Memory B cell (primary cell): ENCODE measurements at regions not wholly inside any gene's neighbourhood (a gene's known extent, or its start where the extent isn't known, plus 50 kb on each side); places are given as distances from the start of the nearest gene placed in this dataset.
"Not testable (repeated sequence)": the region's sequence is repeated elsewhere in the genome, so short reads cannot be mapped to it uniquely, and the experiment has no call there.

Experiments used
- ATAC-seq: fragments of 150-1000 bp; cut with Tn5 transposase; 2 replicates; pipeline ENCODE4 v1.10.0; 2021; ENCODE audit warnings: low read depth, mild to moderate bottlenecking, moderate library complexity
- DNase-seq, 2 donors: peaks; one replicate each; pipeline ENCODE4 v3.0.0; 2022; ENCODE audit warnings: low spot score in 2 of 2
- H3K27ac Mint-ChIP-seq: one replicate; pipeline ENCODE4 v1.8.0; 2022; ENCODE audit warnings: mild to moderate bottlenecking, moderate library complexity, mixed read lengths
- H3K27me3 Mint-ChIP-seq: one replicate; pipeline ENCODE4 v1.8.0; 2022; ENCODE audit warnings: mixed read lengths
- H3K36me3 Mint-ChIP-seq: one replicate; pipeline ENCODE4 v1.8.0; 2022; ENCODE audit warnings: mild to moderate bottlenecking, mixed read lengths
- H3K4me1 Mint-ChIP-seq: one replicate; pipeline ENCODE4 v1.8.0; 2022; ENCODE audit warnings: mixed read lengths
- H3K4me3 Mint-ChIP-seq: one replicate; pipeline ENCODE4 v1.8.0; 2022; ENCODE audit warnings: mild to moderate bottlenecking, moderate library complexity, mixed read lengths
- H3K9me3 Mint-ChIP-seq: one replicate; pipeline ENCODE4 v1.8.0; 2022; ENCODE audit warnings: mixed read lengths

DNA sequence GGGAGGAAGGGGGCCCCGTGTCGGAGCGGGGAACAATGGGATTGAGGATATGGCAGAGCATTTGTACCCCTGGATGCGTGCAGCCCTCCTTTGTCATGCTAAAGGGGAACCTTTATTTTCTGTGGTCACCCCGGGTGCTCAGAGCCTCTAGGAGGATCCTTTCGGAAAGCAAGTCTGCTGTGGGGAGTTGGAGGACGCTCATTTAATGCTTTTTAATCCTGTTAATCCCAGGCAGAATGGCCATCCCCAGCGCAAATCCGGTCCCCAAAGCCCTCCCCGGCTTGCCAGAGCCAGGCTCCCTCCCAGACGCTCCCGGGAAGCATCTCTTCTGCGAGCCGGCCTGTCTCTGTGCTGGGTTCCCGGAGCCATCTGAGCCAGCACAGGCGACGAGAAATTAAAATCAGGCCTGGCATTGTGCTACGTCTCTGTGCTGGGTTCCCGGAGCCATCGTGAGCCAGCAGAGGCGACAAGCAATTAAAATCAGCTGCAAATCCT, 113.2 kb upstream of the PPP2R3B start:
- H3K36me3 Mint-ChIP-seq: no peaks in the 10 kb centered on the region

DNA sequence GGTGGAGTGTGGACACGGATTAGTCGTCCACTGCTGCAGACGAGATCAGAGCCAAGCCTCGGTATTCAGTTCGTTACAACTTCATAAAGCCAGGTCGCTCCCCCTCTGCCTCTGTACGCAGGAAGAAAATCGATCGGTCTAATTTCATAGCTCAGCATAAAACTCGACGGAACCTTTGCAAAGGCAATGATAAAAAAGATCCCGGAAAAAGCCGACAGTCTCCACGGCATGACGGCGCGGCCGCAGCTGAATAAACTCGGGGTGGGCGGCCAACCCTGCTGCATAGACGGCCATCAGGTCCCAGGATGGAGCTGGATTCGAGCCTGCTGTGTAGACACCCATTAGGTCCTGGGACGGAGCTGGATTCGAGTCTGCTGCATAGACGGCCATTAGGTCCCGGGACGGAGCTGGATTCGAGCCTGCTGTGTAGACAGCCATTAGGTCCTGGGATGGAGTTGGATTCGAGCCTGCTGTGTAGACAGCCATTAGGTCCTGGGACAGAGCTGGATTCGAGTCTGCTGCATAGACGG, 113.8 kb upstream of the PPP2R3B start:
- ATAC-seq (no peak), DNase-seq (no peak)
- peaks cover 12% of the 10 kb centered on the region for H3K27me3 Mint-ChIP-seq
- no peak overlapping the region for H3K27ac Mint-ChIP-seq
- H3K9me3 Mint-ChIP-seq: peaks cover 11% of the 10 kb centered on the region
- no peaks in the 10 kb centered on the region for H3K36me3 Mint-ChIP-seq
- no peak overlapping the region for H3K4me3 Mint-ChIP-seq
- H3K4me1 Mint-ChIP-seq: no peaks in the 10 kb centered on the region

More for the DNA sequence above, 113.2 kb upstream of the PPP2R3B start:
- Mint-ChIP-seq H3K27me3 (peaks cover 12% of the 10 kb centered on the region), H3K27ac (no peak overlapping the region), H3K9me3 (peaks cover 11% of the 10 kb centered on the region), H3K4me1 (no peaks in the 10 kb centered on the region), H3K4me3 (no peak overlapping the region)
- DNase-seq: no peak
- no peak for ATAC-seq

DNA sequence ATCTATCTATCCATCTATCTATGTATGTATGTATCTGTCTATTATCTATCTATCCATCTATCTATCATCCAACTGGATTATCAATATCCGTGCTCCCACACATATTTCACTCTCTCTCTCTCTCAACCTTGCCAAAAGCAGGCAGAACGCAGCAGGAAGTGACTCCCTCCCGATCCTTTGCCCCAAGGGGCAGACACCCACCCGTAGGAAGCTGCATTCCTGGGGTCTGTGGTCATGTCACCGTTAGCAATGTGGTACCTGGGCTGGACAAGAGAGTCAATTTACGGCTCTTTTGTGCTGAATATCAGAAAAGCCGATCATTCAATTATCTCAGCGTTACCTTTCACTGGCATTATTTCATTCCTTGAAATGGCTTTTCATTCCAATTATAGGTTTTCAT, 119.6 kb upstream of the PPP2R3B start:
- Mint-ChIP-seq H3K27me3 (peaks cover 10% of the 10 kb centered on the region), H3K27ac (no peak overlapping the region), H3K9me3 (peaks cover 18% of the 10 kb centered on the region), H3K4me1 (no peaks in the 10 kb centered on the region), H3K4me3 (no peak overlapping the region), H3K36me3 (no peaks in the 10 kb centered on the region)
- DNase-seq (no peak), ATAC-seq (no peak)

DNA sequence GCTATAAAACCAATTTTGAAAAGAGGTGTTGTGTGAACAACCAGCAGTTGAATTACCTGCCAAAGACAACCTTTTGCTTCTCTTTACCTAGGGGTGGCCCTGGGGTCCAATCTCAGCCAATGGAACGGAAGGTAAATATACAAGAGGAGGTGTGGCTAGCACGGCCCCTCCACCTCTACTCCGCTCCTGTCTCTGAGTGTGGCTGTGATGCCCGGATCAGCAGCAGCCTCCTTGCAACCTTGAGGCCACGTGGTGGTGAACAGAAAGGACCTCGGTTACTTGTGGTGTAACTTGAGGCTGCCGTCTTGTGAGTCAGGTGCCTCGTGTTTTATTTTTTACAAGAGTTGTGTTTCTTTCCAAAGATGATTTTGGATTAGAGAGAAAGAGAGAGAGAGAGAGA, 121.5 kb upstream of the PPP2R3B start:
- peaks cover 7% of the 10 kb centered on the region for H3K9me3 Mint-ChIP-seq

DNA sequence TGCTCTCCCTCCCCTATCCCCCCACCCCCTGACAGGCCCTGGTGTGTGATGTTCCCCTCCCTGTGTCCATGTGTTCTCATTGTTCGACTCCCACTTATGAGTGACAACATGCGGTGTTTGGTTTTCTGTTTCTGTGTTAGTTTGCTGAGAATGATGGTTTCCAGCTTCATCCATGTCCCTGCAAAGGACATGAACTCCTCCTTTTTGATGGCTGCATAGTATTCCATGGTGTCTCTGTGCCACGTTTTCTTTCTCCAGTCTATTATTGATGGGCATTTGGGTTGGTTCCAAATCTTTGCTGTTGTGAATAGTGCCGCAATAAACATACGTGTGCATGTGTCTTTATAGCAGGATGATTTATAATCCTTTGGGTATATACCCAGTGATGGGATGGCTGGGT, 121.8 kb upstream of the SHOX start:
- H3K4me3 Mint-ChIP-seq, H3K4me1 Mint-ChIP-seq, H3K27ac Mint-ChIP-seq, ATAC-seq, DNase-seq, H3K27me3 Mint-ChIP-seq, H3K36me3 Mint-ChIP-seq, H3K9me3 Mint-ChIP-seq: not testable (repeated sequence)

More for the DNA sequence above, 121.5 kb upstream of the PPP2R3B start:
- Mint-ChIP-seq H3K4me1 (no peaks in the 10 kb centered on the region), H3K27me3 (no peaks in the 10 kb centered on the region), H3K36me3 (no peaks in the 10 kb centered on the region), H3K27ac (no peak overlapping the region), H3K4me3 (no peak overlapping the region)
- ATAC-seq (no peak), DNase-seq (no peak)

DNA sequence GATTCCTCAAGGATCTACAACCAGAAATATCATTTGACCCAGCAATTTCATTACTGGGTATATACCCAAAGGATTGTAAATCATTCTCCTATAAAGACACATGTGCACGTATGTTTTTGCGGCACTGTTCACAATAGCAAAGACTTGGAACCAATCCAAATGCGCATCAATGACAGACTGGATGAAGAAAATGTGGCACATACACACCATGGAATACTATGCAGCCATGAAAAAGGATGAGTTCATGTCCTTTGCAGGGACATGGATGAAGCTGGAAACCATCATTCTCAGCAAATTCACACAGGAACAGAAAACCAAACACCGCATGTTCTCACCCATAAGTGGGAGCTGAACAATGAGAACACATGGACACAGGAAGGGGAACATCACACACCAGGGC, 119.5 kb upstream of the SHOX start:
- not testable (repeated sequence) for H3K9me3 Mint-ChIP-seq, H3K27me3 Mint-ChIP-seq, DNase-seq, H3K36me3 Mint-ChIP-seq, ATAC-seq, H3K27ac Mint-ChIP-seq, H3K4me1 Mint-ChIP-seq, H3K4me3 Mint-ChIP-seq

DNA sequence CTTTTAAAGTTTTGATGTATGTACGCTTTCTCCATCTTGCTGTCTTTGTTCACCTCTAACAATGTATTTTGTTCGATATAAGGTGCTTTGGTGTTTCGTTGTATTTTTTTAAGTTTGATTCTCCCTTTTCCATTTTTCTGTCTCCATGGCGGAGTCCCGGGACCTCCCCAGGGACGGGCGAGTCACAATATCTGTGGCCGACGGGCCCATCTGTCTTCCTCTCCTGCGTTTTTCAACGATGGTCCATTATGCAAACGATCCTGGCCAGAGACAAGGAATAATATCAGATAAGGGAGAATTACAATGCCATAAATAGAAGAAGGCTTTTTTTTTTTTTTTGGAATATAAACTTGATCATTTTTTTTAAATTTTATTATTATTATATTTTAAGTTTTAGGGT, 112.3 kb upstream of the SHOX start:
- Mint-ChIP-seq H3K27me3 (peaks cover 7% of the 10 kb centered on the region), H3K36me3 (peaks cover 7% of the 10 kb centered on the region), H3K4me1 (no peaks in the 10 kb centered on the region), H3K9me3 (peaks cover 13% of the 10 kb centered on the region), H3K27ac (no peak overlapping the region), H3K4me3 (no peak overlapping the region)
- ATAC-seq: no peak
- no peak for DNase-seq

DNA sequence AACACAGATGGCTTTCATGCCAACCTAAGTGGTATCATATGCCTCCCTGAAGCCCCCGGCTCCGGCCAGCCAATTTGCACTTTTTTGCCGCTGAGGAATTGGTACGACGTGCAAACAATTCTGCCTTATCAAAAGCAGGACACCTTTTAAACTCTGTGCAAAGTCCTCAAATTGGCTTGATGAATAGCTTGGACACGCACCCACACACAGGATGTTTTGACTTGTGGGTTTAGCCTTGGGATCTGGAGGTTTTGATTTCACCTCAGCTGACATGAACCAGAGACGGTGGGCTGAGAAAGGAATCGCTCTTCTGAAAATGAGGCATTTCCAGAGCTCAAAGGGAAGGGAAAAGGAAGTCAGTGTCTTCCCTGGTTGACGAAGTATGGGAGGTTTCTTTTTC, 110.8 kb upstream of the SHOX start:
- ATAC-seq (no peak), DNase-seq (no peak)
- no peaks in the 10 kb centered on the region for H3K4me1 Mint-ChIP-seq
- peaks cover 13% of the 10 kb centered on the region for H3K9me3 Mint-ChIP-seq
- peaks cover 7% of the 10 kb centered on the region for H3K36me3 Mint-ChIP-seq
- H3K4me3 Mint-ChIP-seq: no peak overlapping the region
- peaks cover 7% of the 10 kb centered on the region for H3K27me3 Mint-ChIP-seq
- no peak overlapping the region for H3K27ac Mint-ChIP-seq

DNA sequence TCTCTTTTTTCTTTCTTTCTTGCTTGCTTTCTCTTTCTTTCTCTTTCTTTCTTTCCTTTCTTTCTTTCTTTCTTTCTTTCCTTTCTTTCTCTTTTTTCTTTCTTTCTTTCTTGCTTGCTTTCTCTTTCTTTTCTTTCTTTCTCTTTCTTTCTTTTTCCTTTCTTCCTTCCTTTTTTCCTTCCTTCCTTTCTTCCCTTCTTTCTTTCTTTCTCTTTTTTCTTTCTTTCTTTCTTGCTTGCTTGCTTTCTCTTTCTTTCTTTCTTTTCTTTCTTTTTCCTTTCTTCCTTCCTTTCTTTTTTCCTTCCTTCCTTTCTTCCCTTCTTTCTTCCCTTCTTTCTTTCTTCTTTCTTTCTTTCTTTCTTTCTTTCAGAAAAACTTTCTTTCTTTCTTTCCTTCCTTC, 108.1 kb upstream of the SHOX start:
- no peak for ATAC-seq
- no peaks in the 10 kb centered on the region for H3K4me1 Mint-ChIP-seq
- no peak overlapping the region for H3K4me3 Mint-ChIP-seq
- peaks cover 5% of the 10 kb centered on the region for H3K36me3 Mint-ChIP-seq
- peaks cover 1% of the 10 kb centered on the region for H3K27me3 Mint-ChIP-seq
- H3K27ac Mint-ChIP-seq: no peak overlapping the region
- peaks cover 8% of the 10 kb centered on the region for H3K9me3 Mint-ChIP-seq
- DNase-seq: no peak

DNA sequence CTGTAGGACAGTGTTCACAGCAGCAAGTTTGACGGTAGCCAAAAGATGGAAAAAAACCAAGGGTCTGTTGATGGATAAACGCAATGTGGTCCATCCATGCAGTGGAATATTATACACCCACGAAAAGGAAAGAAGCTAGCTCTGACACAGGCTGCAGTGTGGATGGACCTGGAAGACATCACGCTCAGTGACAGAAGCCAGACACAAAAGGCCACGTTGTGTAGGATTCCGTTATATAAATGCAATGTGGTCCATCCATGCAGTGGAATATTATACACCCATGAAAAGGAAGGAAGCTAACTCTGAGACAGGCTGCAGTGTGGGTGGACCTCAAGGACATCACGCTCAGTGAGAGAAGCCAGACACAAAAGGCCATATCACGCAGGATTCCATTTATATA, 105.5 kb upstream of the SHOX start:
- H3K36me3 Mint-ChIP-seq: peaks cover 5% of the 10 kb centered on the region
- H3K9me3 Mint-ChIP-seq: peaks cover 12% of the 10 kb centered on the region
- ATAC-seq (no peak), DNase-seq (no peak)
- H3K4me3 Mint-ChIP-seq: no peak overlapping the region
- no peak overlapping the region for H3K27ac Mint-ChIP-seq
- H3K27me3 Mint-ChIP-seq: peaks cover 1% of the 10 kb centered on the region
- H3K4me1 Mint-ChIP-seq: no peaks in the 10 kb centered on the region

DNA sequence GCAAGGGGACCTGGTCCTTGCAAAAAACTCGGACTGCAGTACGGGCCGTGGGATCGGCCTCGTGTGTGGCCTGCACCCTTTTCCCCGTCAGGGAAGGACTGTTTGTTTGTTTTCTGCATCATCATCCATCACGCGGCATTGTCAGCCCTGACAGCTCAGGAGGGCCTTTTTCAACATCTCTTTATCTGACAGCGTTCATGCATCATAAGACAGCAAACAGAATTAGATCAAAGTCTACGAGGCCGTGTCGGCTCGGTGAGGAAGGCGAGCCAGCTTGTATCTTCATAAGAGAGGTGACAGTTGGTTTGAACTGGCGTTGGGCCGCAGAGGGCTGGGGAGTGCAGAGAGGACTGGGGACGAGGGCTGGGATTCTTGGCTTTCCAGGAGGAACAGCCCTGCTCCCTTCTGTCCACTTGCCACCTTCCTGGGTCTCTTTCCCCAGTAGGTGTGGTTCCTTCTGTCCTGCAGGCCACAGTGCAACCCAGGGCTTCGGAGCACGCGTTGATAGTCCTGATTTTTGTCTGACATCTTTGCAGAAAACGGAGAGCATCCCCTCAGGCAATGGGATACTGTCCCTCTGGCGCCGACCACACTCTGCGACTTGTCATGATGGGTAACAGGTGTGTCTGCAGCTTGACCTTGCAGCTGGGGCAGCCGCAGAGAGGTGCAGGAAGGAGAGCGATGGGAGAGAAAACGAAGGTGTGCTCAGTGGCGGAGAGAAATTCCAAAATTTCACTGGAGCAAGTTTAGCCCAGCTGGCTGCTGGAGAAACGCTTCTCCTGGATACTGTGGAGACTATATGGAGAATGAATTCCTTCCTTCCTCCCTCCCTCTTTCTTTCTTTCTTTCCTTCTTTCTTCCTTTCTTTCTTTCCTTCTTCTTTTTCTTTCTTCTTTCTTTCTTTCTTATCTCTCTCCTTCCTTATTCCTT, 104.0 kb upstream of the SHOX start:
- Mint-ChIP-seq H3K4me1 (no peaks in the 10 kb centered on the region), H3K27me3 (no peaks in the 10 kb centered on the region), H3K27ac (no peak overlapping the region), H3K4me3 (no peak overlapping the region), H3K36me3 (peaks cover 5% of the 10 kb centered on the region), H3K9me3 (peaks cover 12% of the 10 kb centered on the region)
- DNase-seq: no peak
- no peak for ATAC-seq

DNA sequence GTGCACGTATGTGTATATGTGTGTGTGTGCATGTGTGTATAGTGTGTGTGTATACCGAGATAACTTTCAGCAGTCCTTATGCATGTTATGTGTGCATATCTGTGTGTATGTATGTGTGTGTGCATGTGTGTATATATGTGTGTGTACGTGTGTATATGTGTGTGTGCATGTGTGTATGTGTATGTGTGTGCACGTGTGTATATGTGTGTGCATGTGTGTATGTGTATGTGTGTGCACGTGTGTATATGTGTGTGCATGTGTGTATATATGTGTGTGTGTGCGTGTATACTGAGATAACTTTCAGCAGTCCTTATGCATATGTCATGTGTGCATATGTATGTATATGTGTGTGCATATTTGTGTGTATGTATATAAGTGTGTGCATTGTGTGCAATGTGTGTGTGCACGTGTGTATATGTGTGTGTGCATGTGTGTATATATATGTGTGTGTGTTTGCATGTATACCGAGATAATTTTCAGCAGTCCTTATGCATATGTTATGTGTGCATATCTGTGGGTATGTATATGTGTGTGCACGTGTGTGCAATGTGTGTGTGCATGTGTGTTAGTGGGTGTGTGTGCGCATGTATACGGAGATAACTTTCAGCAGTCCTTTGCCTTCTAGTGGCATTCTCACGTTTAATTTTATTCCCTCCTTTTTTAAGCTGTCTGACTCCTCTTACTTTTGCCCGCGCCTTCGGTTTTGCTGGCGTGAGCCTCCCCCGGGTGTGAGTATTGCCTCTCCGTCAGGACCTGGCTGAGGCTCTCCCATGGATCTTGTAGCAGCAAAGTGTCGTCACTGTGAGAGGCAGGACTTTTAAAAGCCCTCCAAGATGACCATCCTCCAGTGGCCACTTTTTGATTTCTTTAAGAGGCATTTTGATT, 99.6 kb upstream of the SHOX start:
- no peak for DNase-seq
- H3K27ac Mint-ChIP-seq: no peak overlapping the region
- peaks cover 2% of the 10 kb centered on the region for H3K36me3 Mint-ChIP-seq
- no peak for ATAC-seq
- H3K4me1 Mint-ChIP-seq: no peaks in the 10 kb centered on the region
- H3K27me3 Mint-ChIP-seq: no peaks in the 10 kb centered on the region
- H3K4me3 Mint-ChIP-seq: no peak overlapping the region
- peaks cover 11% of the 10 kb centered on the region for H3K9me3 Mint-ChIP-seq

DNA sequence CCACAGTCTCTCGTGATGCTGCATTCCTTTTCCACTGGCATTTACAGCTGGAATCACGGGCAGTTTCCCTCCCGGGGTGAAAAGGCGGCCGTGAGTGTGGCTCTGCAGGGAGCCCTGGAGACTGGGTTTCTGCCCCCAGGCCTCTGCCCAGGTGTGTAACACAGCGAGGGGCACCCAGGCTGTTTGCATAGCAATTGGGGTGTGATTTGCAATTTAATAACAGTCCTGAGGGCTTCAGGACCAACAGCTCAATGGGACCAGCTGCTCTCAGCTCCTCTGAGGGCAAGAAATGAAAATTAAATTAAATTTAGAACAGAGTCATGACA, 99.0 kb upstream of the SHOX start:
- no peak for DNase-seq
- Mint-ChIP-seq H3K4me1 (no peaks in the 10 kb centered on the region), H3K27ac (no peak overlapping the region), H3K27me3 (no peaks in the 10 kb centered on the region), H3K9me3 (peaks cover 11% of the 10 kb centered on the region), H3K4me3 (no peak overlapping the region), H3K36me3 (peaks cover 2% of the 10 kb centered on the region)
- no peak for ATAC-seq

DNA sequence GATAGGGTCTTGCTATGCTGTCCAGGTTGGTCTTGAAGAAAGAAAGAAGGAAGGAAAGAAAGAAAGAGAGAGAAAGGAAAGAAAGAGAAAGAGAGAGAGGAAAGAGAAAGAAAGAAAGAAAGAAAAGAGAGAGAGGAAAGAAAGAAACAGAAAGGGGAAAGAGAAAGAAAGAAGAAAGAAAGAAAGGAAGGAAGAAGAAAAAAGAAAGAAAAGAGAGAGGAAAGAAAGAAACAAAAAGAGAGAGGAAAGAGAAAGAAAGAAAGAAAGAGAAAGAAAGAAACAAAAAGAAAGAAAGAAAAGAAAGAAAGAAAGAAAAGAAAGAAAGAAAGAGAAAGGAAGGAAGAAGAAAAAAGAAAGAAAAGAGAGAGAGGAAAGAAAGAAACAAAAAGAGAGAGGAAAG, 95.8 kb upstream of the SHOX start:
- Mint-ChIP-seq H3K4me3 (no peak overlapping the region), H3K36me3 (peaks cover 2% of the 10 kb centered on the region), H3K4me1 (no peaks in the 10 kb centered on the region), H3K27me3 (no peaks in the 10 kb centered on the region), H3K9me3 (peaks cover 5% of the 10 kb centered on the region), H3K27ac (peak overlapping the region; percentile 2)
- no peak for ATAC-seq
- DNase-seq: no peak
